ENCODE measurements at regions not wholly inside any gene's neighbourhood (a gene's known extent, or its start where the extent isn't known, plus 50 kb on each side); places are given as distances from the start of the nearest gene placed in this dataset.
"Not testable (repeated sequence)": the region's sequence is repeated elsewhere in the genome, so short reads cannot be mapped to it uniquely, and the experiment has no call there.

- DNase-seq: no peak
- Histone ChIP-seq H3K27ac (ENCODE audit: insufficient read depth, low read length, poor library complexity, severe bottlenecking) (no peak overlapping the region), H3K9me3 (ENCODE audit: control insufficient read depth in 2 of 2, low read length in 2 of 2) (no peaks in the 10 kb centered on the region), H3K36me3 (ENCODE audit: control insufficient read depth, insufficient read depth, low read length) (no peaks in the 10 kb centered on the region), H3K4me3 (ENCODE audit: low read depth, low read length) (no peak overlapping the region), H3K27me3 (ENCODE audit: control insufficient read depth, insufficient read depth, low read length) (no peaks in the 10 kb centered on the region), H3K4me1 (ENCODE audit: control insufficient read depth, insufficient read depth, low read length, poor library complexity, severe bottlenecking) (no peaks in the 10 kb centered on the region)
- Mint-ChIP-seq H3K4me1 (no peaks in the 10 kb centered on the region), H3K9me3 (no peaks in the 10 kb centered on the region), H3K4me3 (no peak overlapping the region), H3K27me3 (peaks cover 4% of the 10 kb centered on the region), H3K36me3 (no peaks in the 10 kb centered on the region), H3K27ac (no peak overlapping the region)
- ATAC-seq (ENCODE audit: low read depth in 2 of 2): no peak
These were observed 231.7 kb upstream of the USP15 start for GRCh38 chr12:62028536-62028935.

DNA sequence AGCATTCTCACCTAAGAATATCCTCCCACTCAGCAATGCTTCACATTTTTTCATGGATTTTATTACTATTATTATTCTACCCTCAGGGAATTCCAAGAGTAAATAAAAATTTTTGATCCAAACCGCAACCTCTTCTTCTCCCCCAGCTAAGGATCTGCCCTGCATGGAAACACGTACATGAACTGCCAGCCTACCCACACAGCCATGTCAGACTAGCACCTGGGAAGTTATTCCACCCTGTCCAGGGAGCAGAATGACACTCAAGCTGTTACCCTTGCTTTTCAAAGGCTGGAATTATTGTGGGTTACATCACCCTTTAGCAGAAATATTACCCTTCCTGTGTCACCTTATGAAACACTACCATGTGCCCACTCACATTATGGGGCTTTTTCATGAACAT lies 227.3 kb upstream of the USP15 start:
- no peaks in the 10 kb centered on the region for H3K27me3 ChIP-seq (ENCODE audit: control insufficient read depth, insufficient read depth, low read length)
- no peak overlapping the region for H3K4me3 ChIP-seq (ENCODE audit: low read depth, low read length)
- Mint-ChIP-seq H3K27ac (no peak overlapping the region), H3K36me3 (no peaks in the 10 kb centered on the region), H3K4me1 (no peaks in the 10 kb centered on the region), H3K9me3 (no peaks in the 10 kb centered on the region), H3K4me3 (no peak overlapping the region), H3K27me3 (peaks cover 1% of the 10 kb centered on the region)
- no peak for ATAC-seq (ENCODE audit: low read depth in 2 of 2)
- H3K36me3 ChIP-seq (ENCODE audit: control insufficient read depth, insufficient read depth, low read length): no peaks in the 10 kb centered on the region
- no peak for DNase-seq
- H3K4me1 ChIP-seq (ENCODE audit: control insufficient read depth, insufficient read depth, low read length, poor library complexity, severe bottlenecking): no peaks in the 10 kb centered on the region
- H3K9me3 ChIP-seq (ENCODE audit: control insufficient read depth in 2 of 2, low read length in 2 of 2): no peaks in the 10 kb centered on the region
- no peak overlapping the region for H3K27ac ChIP-seq (ENCODE audit: insufficient read depth, low read length, poor library complexity, severe bottlenecking)

GRCh38 chr12:62044450-62045135 lies 215.6 kb upstream of the USP15 start:
- H3K27me3 Mint-ChIP-seq: no peaks in the 10 kb centered on the region
- H3K4me3 Mint-ChIP-seq: no peak overlapping the region
- DNase-seq (no peak), ATAC-seq (ENCODE audit: low read depth in 2 of 2) (no peak)
- H3K4me1 Mint-ChIP-seq: peaks cover 0 to 4% (median 0%) of the 10 kb centered on the region in 4 donors
- Histone ChIP-seq H3K27me3 (ENCODE audit: control insufficient read depth, insufficient read depth, low read length) (no peaks in the 10 kb centered on the region), H3K9me3 (ENCODE audit: control insufficient read depth in 2 of 2, low read length in 2 of 2) (no peaks in the 10 kb centered on the region), H3K27ac (ENCODE audit: insufficient read depth, low read length, poor library complexity, severe bottlenecking) (no peak overlapping the region), H3K36me3 (ENCODE audit: control insufficient read depth, insufficient read depth, low read length) (no peaks in the 10 kb centered on the region), H3K4me1 (ENCODE audit: control insufficient read depth, insufficient read depth, low read length, poor library complexity, severe bottlenecking) (no peaks in the 10 kb centered on the region), H3K4me3 (ENCODE audit: low read depth, low read length) (no peak overlapping the region)
- no peaks in the 10 kb centered on the region for H3K36me3 Mint-ChIP-seq
- peaks cover 0 to 6% (median 0%) of the 10 kb centered on the region in 7 donors for H3K9me3 Mint-ChIP-seq
- H3K27ac Mint-ChIP-seq: no peak overlapping the region

DNA sequence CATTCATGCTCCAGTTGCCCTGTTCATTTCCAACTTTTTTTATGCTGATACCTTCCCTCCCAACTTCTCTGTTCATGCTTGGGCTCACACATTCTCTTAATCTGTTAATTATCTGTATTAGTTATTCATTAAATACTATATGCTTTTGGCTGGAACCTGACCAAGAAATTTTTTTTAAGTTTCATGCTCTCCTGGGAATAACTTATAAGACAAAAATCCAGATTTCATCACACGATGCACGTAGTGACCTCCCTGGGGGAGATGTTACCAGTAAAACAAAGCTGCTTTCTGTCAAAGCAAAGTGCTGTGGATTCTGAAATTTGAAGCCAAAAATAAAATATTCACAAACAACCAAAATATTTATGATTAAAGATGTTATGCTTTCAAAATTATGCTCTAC lies 215.0 kb upstream of the USP15 start:
- H3K9me3 ChIP-seq (ENCODE audit: control insufficient read depth in 2 of 2, low read length in 2 of 2): no peaks in the 10 kb centered on the region
- no peak overlapping the region for H3K4me3 Mint-ChIP-seq
- H3K27ac ChIP-seq (ENCODE audit: insufficient read depth, low read length, poor library complexity, severe bottlenecking): no peak overlapping the region
- H3K4me1 ChIP-seq (ENCODE audit: control insufficient read depth, insufficient read depth, low read length, poor library complexity, severe bottlenecking): no peaks in the 10 kb centered on the region
- no peak overlapping the region for H3K27ac Mint-ChIP-seq
- H3K27me3 ChIP-seq (ENCODE audit: control insufficient read depth, insufficient read depth, low read length): no peaks in the 10 kb centered on the region
- peaks cover 0 to 4% (median 0%) of the 10 kb centered on the region in 4 donors for H3K4me1 Mint-ChIP-seq
- peaks cover 0 to 5% (median 0%) of the 10 kb centered on the region in 7 donors for H3K9me3 Mint-ChIP-seq
- no peak for ATAC-seq (ENCODE audit: low read depth in 2 of 2)
- no peaks in the 10 kb centered on the region for H3K27me3 Mint-ChIP-seq
- H3K36me3 Mint-ChIP-seq: no peaks in the 10 kb centered on the region
- no peak for DNase-seq
- no peaks in the 10 kb centered on the region for H3K36me3 ChIP-seq (ENCODE audit: control insufficient read depth, insufficient read depth, low read length)
- H3K4me3 ChIP-seq (ENCODE audit: low read depth, low read length): no peak overlapping the region

- ATAC-seq (ENCODE audit: low read depth in 2 of 2): no peak
- no peaks in the 10 kb centered on the region for H3K9me3 Mint-ChIP-seq
These were observed 209.4 kb upstream of the USP15 start for GRCh38 chr12:62050785-62051184.

DNA sequence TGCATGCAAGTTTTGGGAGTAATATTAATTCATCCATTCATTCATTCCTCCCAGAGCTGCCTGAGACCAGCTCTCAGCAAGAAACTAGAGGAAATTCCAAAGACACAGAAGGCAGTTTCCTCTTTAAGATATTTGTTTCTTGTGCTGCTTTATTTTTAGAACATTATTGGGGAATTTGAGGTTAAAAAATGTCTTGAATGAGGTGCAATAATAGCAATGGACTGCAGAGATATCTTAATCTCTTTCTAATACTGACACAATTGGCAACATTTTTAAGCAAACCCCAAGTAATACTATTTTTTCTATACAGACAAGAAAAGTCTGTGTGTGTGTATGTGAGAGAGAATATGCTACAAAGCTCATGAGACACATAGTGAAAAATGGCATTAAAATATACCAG lies 190.2 kb upstream of the USP15 start:
- no peak overlapping the region for H3K4me3 ChIP-seq (ENCODE audit: low read depth, low read length)
- H3K27me3 ChIP-seq (ENCODE audit: control insufficient read depth, insufficient read depth, low read length): peaks cover 1% of the 10 kb centered on the region
- no peak overlapping the region for H3K27ac ChIP-seq (ENCODE audit: insufficient read depth, low read length, poor library complexity, severe bottlenecking)
- H3K9me3 ChIP-seq (ENCODE audit: control insufficient read depth in 2 of 2, low read length in 2 of 2): no peaks in the 10 kb centered on the region
- no peaks in the 10 kb centered on the region for H3K36me3 Mint-ChIP-seq
- no peak for ATAC-seq (ENCODE audit: low read depth in 2 of 2)
- H3K36me3 ChIP-seq (ENCODE audit: control insufficient read depth, insufficient read depth, low read length): no peaks in the 10 kb centered on the region
- H3K4me1 Mint-ChIP-seq: peaks cover 0 to 4% (median 3%) of the 10 kb centered on the region in 4 donors
- H3K27me3 Mint-ChIP-seq: peaks cover 7% of the 10 kb centered on the region
- DNase-seq: no peak
- no peak overlapping the region for H3K4me3 Mint-ChIP-seq
- H3K27ac Mint-ChIP-seq: no peak overlapping the region
- no peaks in the 10 kb centered on the region for H3K9me3 Mint-ChIP-seq
- no peaks in the 10 kb centered on the region for H3K4me1 ChIP-seq (ENCODE audit: control insufficient read depth, insufficient read depth, low read length, poor library complexity, severe bottlenecking)

More at GRCh38 chr12:62050785-62051184, 209.4 kb upstream of the USP15 start:
- no peak overlapping the region for H3K27ac ChIP-seq (ENCODE audit: insufficient read depth, low read length, poor library complexity, severe bottlenecking)
- no peaks in the 10 kb centered on the region for H3K4me1 Mint-ChIP-seq
- H3K27ac Mint-ChIP-seq: no peak overlapping the region
- no peaks in the 10 kb centered on the region for H3K36me3 Mint-ChIP-seq
- H3K27me3 Mint-ChIP-seq: no peaks in the 10 kb centered on the region
- no peaks in the 10 kb centered on the region for H3K4me1 ChIP-seq (ENCODE audit: control insufficient read depth, insufficient read depth, low read length, poor library complexity, severe bottlenecking)
- H3K4me3 Mint-ChIP-seq: no peak overlapping the region
- DNase-seq: no peak
- H3K9me3 ChIP-seq (ENCODE audit: control insufficient read depth in 2 of 2, low read length in 2 of 2): no peaks in the 10 kb centered on the region
- no peak overlapping the region for H3K4me3 ChIP-seq (ENCODE audit: low read depth, low read length)
- no peaks in the 10 kb centered on the region for H3K36me3 ChIP-seq (ENCODE audit: control insufficient read depth, insufficient read depth, low read length)
- no peaks in the 10 kb centered on the region for H3K27me3 ChIP-seq (ENCODE audit: control insufficient read depth, insufficient read depth, low read length)

DNA sequence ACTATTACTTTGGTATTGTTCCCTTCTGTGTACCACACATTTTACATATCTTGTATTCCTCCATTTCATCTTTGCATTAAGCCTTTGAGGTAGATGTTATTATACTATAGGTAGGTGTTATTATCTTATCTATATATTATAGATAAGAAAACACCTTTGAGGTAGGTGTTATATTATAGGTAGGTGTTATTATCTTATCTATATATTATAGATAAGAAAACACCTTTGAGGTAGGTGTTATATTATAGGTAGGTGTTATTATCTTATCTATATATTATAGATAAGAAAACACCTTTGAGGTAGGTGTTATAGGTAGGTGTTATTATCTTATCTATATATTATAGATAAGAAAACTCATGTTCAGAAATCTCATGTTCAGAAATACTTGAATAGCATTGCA lies 187.0 kb upstream of the USP15 start:
- H3K36me3 ChIP-seq (ENCODE audit: control insufficient read depth, insufficient read depth, low read length); H3K4me1 Mint-ChIP-seq; H3K36me3 Mint-ChIP-seq; H3K27ac Mint-ChIP-seq; ATAC-seq (ENCODE audit: low read depth in 2 of 2); H3K9me3 Mint-ChIP-seq; H3K4me3 Mint-ChIP-seq; H3K9me3 ChIP-seq (ENCODE audit: control insufficient read depth in 2 of 2, low read length in 2 of 2); DNase-seq; H3K27me3 ChIP-seq (ENCODE audit: control insufficient read depth, insufficient read depth, low read length); H3K4me1 ChIP-seq (ENCODE audit: control insufficient read depth, insufficient read depth, low read length, poor library complexity, severe bottlenecking); H3K4me3 ChIP-seq (ENCODE audit: low read depth, low read length); H3K27ac ChIP-seq (ENCODE audit: insufficient read depth, low read length, poor library complexity, severe bottlenecking); H3K27me3 Mint-ChIP-seq: not testable (repeated sequence)

- Histone ChIP-seq H3K27ac (ENCODE audit: insufficient read depth, low read length, poor library complexity, severe bottlenecking) (no peak overlapping the region), H3K9me3 (ENCODE audit: control insufficient read depth in 2 of 2, low read length in 2 of 2) (no peaks in the 10 kb centered on the region), H3K36me3 (ENCODE audit: control insufficient read depth, insufficient read depth, low read length) (no peaks in the 10 kb centered on the region), H3K27me3 (ENCODE audit: control insufficient read depth, insufficient read depth, low read length) (no peaks in the 10 kb centered on the region), H3K4me3 (ENCODE audit: low read depth, low read length) (no peak overlapping the region), H3K4me1 (ENCODE audit: control insufficient read depth, insufficient read depth, low read length, poor library complexity, severe bottlenecking) (no peaks in the 10 kb centered on the region)
- Mint-ChIP-seq H3K4me1 (no peaks in the 10 kb centered on the region), H3K27ac (no peak overlapping the region), H3K36me3 (no peaks in the 10 kb centered on the region), H3K9me3 (no peaks in the 10 kb centered on the region), H3K4me3 (no peak overlapping the region), H3K27me3 (no peaks in the 10 kb centered on the region)
- ATAC-seq (ENCODE audit: low read depth in 2 of 2): no peak
- DNase-seq: no peak
These were observed 184.3 kb upstream of the USP15 start for GRCh38 chr12:62075870-62076269.
